Endothelial cell of umbilical vein (primary cell): ENCODE measurements at regions not wholly inside any gene's neighbourhood (a gene's known extent, or its start where the extent isn't known, plus 50 kb on each side); places are given as distances from the start of the nearest gene placed in this dataset.

Experiments used
- BruUV-seq: library from RNA; stranded (reverse); fragments of 400-500 nt; replicated peaks from 2 replicates; lab custom pipeline; 2021; lab: Mats Ljungman, UMichigan
- CTCF ChIA-PET: fragments of 300-600, 350-600 bp; sonication (Branson Sonifier 250); formaldehyde crosslinking; loops from one replicate; lab custom pipeline; 2021; ENCODE audit warnings: antibody characterized with exemption, inconsistent platforms; lab: Charles Lee
- POLR2A ChIA-PET: fragments of 300-600, 350-600 bp; sonication (Branson Sonifier 250); formaldehyde crosslinking; loops from one replicate; lab custom pipeline; 2021; ENCODE audit warnings: antibody characterized with exemption, inconsistent platforms; lab: Charles Lee
- DNase-seq: peaks from one replicate; pipeline ENCODE4 v3.0.0-alpha.2; 2011; ENCODE audit warnings: low read depth, low spot score
- FAIRE-seq: peaks from 2 replicates; lab custom pipeline; 2011; peaks lifted over from hg19 to GRCh38; lab: Jason Lieb, UNC
- H2AFZ ChIP-seq: 2 replicates; pipeline ENCODE4 v1.6.0; 2012; ENCODE audit warnings: low read depth, low read length, control low read depth, inconsistent platforms
- H3K27ac ChIP-seq: 2 replicates; pipeline ENCODE4 v1.5.1; 2011; ENCODE audit warnings: low read depth, mild to moderate bottlenecking, control low read depth, low read length, moderate library complexity; ENCODE audit not compliant: insufficient read depth
- H3K27me3 ChIP-seq, 2 experiments: 2 replicates each; pipeline versions ENCODE4 v1.6.0 to v1.6.1; 2011; ENCODE audit warnings: low read length in 2 of 2, mixed read lengths in 1 of 2; ENCODE audit not compliant: control insufficient read depth in 2 of 2, insufficient read depth in 2 of 2
- H3K36me3 ChIP-seq, 2 experiments: 2 replicates in 1 of 2; 3 replicates in 1 of 2; pipeline ENCODE4 v1.5.1; 2011; ENCODE audit warnings: low read length in 2 of 2, mild to moderate bottlenecking in 1 of 2, moderate library complexity in 1 of 2; ENCODE audit not compliant: control insufficient read depth in 2 of 2, insufficient read depth in 2 of 2; ENCODE audit errors: extremely low read depth in 1 of 2
- H3K4me1 ChIP-seq: 3 replicates; pipeline ENCODE4 v1.5.1; 2011; ENCODE audit warnings: mild to moderate bottlenecking, low read length; ENCODE audit not compliant: control insufficient read depth, insufficient read depth; ENCODE audit errors: extremely low read depth
- H3K4me2 ChIP-seq: 2 replicates; pipeline ENCODE4 v1.6.1; 2011; ENCODE audit warnings: low read length, control low read depth, mixed read lengths; ENCODE audit not compliant: insufficient read depth
- H3K4me3 ChIP-seq, 3 experiments: fragments of 200-600 bp in 1 of 3; sonication (generic), shearing (Covaris generic) in 1 of 3; replicated peaks in 1 of 3; 2 replicates each; pipeline ENCODE4 v1.5.1; 2011 to 2016; ENCODE audit warnings: control low read depth in 3 of 3, low read length in 3 of 3, mild to moderate bottlenecking in 2 of 3, inconsistent platforms in 1 of 3, low read depth in 1 of 3, moderate library complexity in 1 of 3; ENCODE audit not compliant: insufficient read depth in 1 of 3
- H3K79me2 ChIP-seq: 2 replicates; pipeline ENCODE4 v1.6.0; 2012; ENCODE audit warnings: low read length, inconsistent platforms; ENCODE audit not compliant: control insufficient read depth, insufficient read depth
- H3K9ac ChIP-seq: replicated peaks from 2 replicates; pipeline ENCODE3; 2011; ENCODE audit warnings: low read length, control low read depth; ENCODE audit not compliant: insufficient read depth; ENCODE audit errors: extremely low read depth
- H3K9me1 ChIP-seq: replicated peaks from 3 replicates; pipeline ENCODE4 v1.6.0; 2011; ENCODE audit warnings: mild to moderate bottlenecking, low read length; ENCODE audit not compliant: control insufficient read depth, insufficient read depth; ENCODE audit errors: extremely low read depth
- H3K9me3 ChIP-seq: replicated peaks from 2 replicates; pipeline ENCODE4 v1.5.1; 2012; ENCODE audit warnings: low read length, inconsistent platforms; ENCODE audit not compliant: control insufficient read depth, insufficient read depth
- H4K20me1 ChIP-seq: replicated peaks from 2 replicates; pipeline ENCODE3; 2011; ENCODE audit warnings: mild to moderate bottlenecking, low read length; ENCODE audit not compliant: control insufficient read depth, insufficient read depth; ENCODE audit errors: extremely low read depth
- CTCF ChIP-seq, 2 donors: IDR thresholded peaks; 1 replicate in 1 of 2; 2 replicates in 1 of 2; pipeline ENCODE4 v1.5.1; 2011; ENCODE audit warnings: low read length in 2 of 2, mild to moderate bottlenecking in 2 of 2, moderate library complexity in 2 of 2, control low read depth in 1 of 2, inconsistent platforms in 1 of 2, low read depth in 1 of 2; ENCODE audit not compliant: insufficient read depth in 1 of 2; ENCODE audit errors: extremely low read depth in 1 of 2
- EZH2 ChIP-seq: IDR thresholded peaks from 2 replicates; pipeline ENCODE4 v1.6.1; 2012; ENCODE audit warnings: borderline replicate concordance, low read depth, mild to moderate bottlenecking, moderate library complexity, low read length, inconsistent platforms; ENCODE audit not compliant: severe bottlenecking
- FOS ChIP-seq: IDR thresholded peaks from 2 replicates; pipeline ENCODE4 v1.6.1; 2011; ENCODE audit warnings: mild to moderate bottlenecking, low read length, moderate library complexity, borderline replicate concordance; ENCODE audit not compliant: insufficient read depth
- GATA2 ChIP-seq: IDR thresholded peaks from 2 replicates; pipeline ENCODE4 v1.7.0; 2011; ENCODE audit warnings: low read depth, mild to moderate bottlenecking, moderate library complexity, mixed read lengths, low read length; ENCODE audit not compliant: insufficient read length, insufficient read depth
- POLR2A ChIP-seq: IDR thresholded peaks from 2 replicates; pipeline ENCODE4 v1.6.1; 2012; ENCODE audit warnings: low read depth, mild to moderate bottlenecking, control low read depth, low read length
- POLR2AphosphoS5 ChIP-seq: IDR thresholded peaks from 2 replicates; pipeline ENCODE4 v1.6.1; 2012; ENCODE audit warnings: low read depth, mild to moderate bottlenecking, control low read depth, low read length, moderate library complexity; ENCODE audit not compliant: insufficient read depth
- dilution Hi-C: fragments of 300-500 bp; cut with MboI; formaldehyde crosslinking; loops from one replicate; pipeline ENCODE4 v1.15.0; 2019; ENCODE audit warnings: low sequenced_read_pairs; ENCODE audit not compliant: extremely low pct_ligation_motif_present
- intact Hi-C: fragments of 100-400 bp; cut with micrococcal nuclease; formaldehyde crosslinking; loops from one replicate; pipeline ENCODE4 v1.10.0; 2022
- TF ChIP-seq, protein P1 (sequence below): IDR thresholded peaks from 2 replicates; pipeline ENCODE4 v1.6.1; 2011; ENCODE audit not compliant: insufficient read depth, insufficient read length

DNA sequence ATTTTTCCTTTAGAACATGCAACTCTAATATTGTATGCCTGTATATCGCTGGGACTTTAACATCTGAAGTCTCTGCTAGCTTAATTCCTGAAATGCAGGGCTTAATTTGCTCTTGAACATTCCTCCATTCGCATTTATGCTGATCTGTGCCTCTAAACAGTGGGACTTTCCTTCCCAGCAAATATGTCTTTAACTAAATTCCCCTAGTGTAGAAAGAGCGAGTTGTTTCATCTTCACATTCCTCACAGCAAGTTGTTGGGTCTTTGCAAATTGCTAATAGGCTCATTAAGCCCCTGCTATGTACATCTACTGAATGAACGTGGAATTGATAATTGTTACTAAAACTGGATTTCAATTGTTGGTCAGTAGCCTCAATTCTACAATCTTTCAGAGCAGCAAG lies 118.4 kb upstream of the OBI1 start:
- FAIRE-seq: no peak

More for the DNA sequence above, 118.4 kb upstream of the OBI1 start:
- Histone ChIP-seq H3K4me2 (no peak overlapping the region), H3K9me3 (no peaks in the 10 kb centered on the region), H3K79me2 (no peaks in the 10 kb centered on the region), H3K4me3 (no peak overlapping the region), H2AFZ (no peak overlapping the region), H3K36me3 (no peaks in the 10 kb centered on the region), H4K20me1 (no peaks in the 10 kb centered on the region), H3K4me1 (no peaks in the 10 kb centered on the region), H3K9me1 (no peaks in the 10 kb centered on the region), H3K9ac (no peak overlapping the region), H3K27ac (no peak overlapping the region), H3K27me3 (peaks cover 8 to 9% of the 10 kb centered on the region in 2 experiments)
- no TSS peak for BruUV-seq
- dilution Hi-C loops (no loop called here), intact Hi-C loops (no loop called here)
- ChIA-PET POLR2A (no interaction called here), CTCF (no interaction called here)
- no peak for DNase-seq
- TF ChIP-seq EZH2 (no peak), POLR2A (no peak), CTCF (IDR thresholded peaks at IDR 0.05; ENCODE audit: extremely low read depth in 1 of 2, insufficient read depth in 1 of 2, low read depth in 1 of 2, low read length in 2 of 2) (no peak), GATA2 (no peak), FOS (no peak), POLR2AphosphoS5 (no peak)
- TF ChIP-seq, protein P1, sequence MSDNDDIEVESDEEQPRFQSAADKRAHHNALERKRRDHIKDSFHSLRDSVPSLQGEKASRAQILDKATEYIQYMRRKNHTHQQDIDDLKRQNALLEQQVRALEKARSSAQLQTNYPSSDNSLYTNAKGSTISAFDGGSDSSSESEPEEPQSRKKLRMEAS: no peak
